NCI-H1930 (cell line): ENCODE measurements at regions not wholly inside any gene's neighbourhood (a gene's known extent, or its start where the extent isn't known, plus 50 kb on each side); places are given as distances from the start of the nearest gene placed in this dataset.

Source experiments
- DNase-seq, 2 experiments: peaks; one replicate each; lab custom pipeline; 2025; lab: John Stamatoyannopoulos, UW

DNA sequence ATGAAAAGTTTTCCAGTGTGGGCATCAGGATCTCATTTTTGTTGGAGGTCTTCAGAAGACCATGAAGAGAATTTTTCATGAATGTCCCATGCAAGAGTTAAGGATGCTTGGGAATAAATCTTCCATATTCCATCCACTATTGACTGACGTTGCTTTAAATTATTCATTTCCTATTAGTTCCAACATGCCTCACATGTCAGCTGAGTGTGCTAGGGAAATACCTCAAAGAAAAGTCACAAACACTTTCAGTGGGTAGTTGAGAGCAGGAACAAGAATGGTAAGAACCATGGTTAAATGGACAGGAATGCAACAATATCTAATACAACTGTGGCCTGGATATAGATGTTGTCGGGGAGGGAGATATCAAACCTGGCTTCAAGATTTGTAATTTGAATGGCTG lies 610.1 kb downstream of the TECRL start:
- DNase-seq = no peak

DNA sequence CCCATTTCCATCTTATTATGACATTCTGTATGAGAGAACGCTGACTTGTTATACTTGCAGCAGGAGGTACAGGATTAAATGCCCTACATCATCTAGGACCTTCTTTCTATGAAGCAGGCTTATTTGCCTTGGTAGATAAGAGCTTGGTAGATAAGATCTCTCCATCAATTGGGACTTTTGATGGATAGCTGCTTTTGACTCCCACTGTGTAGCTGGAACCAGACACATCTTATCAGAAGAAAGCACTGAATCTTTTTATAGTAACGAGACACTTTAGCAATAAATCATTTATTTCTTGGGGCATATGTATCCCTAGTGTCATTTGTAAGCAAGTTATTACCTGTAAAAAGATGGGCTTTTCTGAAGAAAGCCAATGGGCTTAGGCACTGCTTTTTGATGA lies 613.9 kb downstream of the TECRL start:
- no peak for DNase-seq

DNA sequence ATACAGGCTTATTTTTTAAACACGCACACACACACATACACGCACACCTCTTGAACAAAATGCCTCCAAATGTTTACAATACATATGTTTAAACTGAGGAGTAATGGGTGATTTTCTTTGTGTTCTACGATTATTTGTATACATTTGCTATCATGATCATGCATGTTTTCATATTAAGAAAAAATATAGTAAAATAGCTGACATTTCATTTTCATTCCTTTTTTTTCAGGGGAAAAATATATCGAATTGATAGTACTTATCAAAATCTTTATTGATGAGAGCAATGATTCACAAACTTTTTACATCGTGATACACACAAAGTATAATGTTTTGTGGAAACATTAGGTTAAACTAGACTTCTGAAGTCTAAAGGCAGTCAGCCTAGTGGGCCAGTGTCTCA lies 618.9 kb downstream of the TECRL start:
- no peak for DNase-seq

DNA sequence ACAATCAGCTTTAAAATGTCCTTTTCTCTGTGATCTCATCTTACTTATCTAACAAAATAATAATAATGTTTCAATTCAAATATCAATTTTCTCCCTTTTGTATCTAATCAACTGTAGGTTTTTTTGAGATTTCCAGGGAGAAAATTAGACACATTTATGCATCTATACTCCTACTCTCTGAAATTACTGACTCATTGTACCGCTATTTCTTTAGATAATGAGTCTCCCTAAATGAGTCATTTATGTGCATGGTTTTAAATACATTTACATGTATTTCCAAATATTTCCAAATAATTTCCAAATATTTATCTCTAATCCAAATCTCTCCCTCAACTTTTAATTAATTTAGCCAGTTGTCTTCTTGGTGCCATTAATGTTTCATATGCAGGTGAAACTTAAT lies 621.0 kb downstream of the TECRL start:
- no peak for DNase-seq

DNA sequence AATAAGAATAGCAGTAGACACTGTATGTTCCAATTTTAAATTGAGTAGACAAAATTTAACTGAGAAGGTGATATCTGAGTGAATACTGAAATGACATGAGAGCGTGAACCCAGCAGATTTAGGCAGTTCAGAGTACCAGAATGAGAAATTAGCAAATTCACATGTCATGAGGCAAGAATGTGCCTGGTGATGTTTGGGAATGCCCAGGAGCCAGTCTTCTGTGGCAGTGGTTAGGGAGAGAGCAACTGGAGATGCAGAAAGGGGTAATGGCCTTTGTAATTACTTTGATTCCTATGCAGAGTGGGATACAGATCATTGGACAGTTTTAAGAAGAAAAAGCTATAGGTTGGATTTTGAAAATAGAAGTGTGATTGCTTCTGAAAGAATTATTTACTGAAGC lies 621.9 kb downstream of the TECRL start:
- DNase-seq = no peak

DNA sequence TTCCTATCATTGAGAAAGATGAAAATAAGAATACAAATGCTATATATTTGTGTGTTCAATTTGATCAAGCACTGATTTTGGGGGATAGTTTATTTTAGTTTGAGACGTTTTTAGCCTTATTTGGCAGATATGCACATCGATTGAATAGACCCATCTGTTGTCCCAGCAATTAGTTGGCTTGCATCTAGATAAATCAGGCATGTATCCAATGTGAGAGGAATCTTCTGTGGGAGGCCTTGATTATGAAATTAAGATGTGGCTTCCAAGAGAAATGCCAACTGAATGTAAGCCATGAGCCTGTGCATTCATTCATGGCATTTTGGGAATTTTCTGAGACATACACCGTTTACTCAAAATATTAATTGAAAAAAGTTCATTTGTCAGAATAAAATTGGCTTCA lies 623.1 kb downstream of the TECRL start:
- DNase-seq = no peak

DNA sequence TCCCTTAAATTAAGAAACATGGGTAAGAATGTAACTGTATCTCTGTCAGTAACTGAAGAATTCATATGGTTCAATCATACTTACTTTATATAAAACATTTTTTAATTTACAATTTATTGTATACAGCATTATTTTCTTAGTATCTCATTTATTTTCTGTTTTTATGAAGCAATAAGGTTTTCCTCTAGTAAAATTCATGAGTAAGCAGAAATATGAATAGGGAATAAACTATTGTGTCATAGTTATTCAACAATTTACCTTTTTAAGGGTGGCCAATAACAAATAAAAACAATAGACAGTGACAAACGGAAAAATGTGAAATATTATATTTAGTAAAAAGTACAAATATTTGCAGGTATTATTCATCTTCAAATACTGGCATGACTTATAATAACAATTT lies 624.4 kb downstream of the TECRL start:
- no peak for DNase-seq

DNA sequence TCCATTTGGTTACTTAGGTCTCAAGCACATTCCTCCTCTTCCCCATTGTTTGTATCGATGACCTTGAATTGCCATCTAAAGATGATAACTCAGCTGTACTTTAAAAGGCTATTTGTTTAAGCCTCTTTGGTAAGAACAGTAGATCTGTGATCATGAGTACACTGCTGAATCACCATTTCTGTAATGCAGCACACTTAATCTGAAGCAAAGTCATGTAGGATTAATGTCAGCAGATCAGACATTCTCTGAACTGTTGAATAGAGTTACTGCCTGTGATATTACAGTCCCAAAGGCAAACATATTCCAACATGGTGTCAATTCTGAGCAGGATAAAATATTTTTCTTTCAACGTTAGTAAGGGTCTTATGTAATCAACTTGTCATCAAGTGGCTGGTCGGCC lies 631.6 kb downstream of the TECRL start:
- DNase-seq = no peak

DNA sequence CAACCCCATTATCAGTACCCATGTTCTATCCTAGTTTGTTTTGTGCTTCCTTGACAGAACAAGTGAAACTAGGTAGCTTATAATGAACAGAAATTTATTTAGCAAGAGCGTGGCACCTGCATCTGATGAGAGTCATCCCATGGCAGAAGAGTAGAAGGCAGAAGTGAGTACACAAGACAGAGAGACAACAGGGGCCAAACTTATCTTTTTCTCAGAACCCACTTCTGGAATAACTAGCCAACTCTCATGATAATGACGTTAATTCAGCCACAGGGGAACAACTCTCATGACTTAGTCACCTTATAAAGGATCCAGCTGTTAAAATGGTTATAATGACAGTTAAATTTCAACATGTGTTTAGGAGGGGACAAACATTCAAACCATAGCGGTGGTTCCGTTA lies 644.9 kb downstream of the TECRL start:
- DNase-seq = no peak

DNA sequence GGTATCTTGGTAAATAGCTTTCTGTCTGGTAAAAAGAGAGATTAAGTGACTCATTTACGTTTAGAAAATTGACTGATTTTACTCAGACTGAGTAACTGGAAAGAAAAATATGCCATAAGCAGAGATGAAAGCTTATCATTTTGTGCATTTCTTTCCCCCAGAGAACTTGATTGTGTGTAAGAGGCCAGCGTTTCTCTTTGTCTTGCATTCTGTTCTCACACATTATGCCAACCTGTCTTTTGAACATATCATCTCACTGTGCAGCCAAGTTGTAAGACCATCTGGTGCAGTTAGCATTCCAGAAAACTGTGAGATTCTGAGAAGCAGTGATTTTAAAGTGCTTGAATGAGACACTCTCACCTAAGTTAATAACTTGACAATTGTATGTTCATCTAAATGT lies 651.3 kb downstream of the TECRL start:
- DNase-seq = no peak

DNA sequence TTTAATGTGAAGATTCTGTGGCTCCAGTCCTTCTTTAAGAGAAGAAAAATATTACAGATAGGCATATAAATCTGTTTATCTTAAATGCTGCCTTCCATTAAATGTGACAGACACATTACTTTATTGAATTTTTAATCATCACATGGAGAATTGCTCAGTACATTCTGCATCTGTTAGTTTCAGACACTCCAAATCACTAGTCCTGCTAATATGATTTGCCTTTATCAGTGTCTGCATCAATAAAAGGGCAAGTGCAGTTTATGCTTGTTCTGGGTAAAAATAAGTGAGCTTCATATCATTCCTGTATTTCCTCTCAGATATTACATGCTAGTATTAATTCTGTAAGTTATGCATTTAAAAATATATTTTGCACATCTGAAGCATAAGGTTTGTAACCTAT lies 666.4 kb downstream of the TECRL start:
- no peak for DNase-seq

DNA sequence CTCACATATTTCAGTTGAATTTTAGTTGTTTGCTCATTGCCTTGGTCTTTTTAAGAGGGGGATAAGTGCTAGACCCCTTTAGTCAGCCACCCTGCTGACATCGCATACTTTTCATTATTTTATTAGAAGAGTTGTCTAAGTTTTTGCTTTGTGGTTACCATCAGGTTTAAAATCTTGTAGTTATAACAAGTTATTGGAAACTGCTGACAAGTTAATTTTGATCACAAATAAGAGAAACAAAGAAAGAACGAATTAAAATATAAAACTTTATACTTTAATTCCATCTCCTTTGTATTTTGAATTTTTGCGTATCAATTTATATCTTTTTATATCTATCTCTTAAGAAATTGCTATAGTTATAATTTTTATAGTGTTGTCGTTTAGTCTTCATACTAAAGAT lies 679.7 kb downstream of the TECRL start:
- no peak for DNase-seq

DNA sequence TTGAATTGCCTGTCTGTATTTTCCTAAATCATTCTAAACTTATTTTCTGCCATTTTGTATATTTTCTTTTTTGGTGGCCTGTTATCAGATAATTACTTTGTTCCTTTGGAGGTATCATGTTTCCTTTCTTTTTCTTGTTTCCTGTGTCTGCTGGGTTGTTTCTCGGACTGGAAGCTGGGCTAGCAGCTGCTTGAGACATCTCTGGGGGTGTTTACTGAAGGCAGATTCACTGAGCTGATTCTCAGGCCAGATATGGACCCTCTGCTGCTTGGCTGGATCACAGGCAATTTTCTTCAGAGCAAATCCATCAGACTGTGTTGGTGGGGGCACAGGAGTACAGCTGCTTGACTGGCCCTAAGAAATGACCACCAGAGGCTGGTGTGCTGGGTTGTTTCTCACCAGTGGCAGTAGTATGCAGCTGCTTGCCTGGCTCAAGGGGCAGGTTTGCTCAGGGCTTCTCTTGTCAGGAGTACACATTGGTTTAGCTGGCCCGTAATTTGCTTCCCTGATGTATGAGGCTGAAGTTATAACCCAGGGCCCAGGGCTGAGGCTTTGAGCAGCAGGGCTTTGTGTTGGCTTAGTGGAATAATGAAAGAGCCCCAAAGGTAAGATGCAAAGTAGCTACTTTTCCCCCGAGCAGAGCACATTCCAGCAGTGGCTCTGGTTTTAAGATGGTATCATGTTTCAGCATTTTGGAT lies 680.6 kb downstream of the TECRL start:
- no peak for DNase-seq

DNA sequence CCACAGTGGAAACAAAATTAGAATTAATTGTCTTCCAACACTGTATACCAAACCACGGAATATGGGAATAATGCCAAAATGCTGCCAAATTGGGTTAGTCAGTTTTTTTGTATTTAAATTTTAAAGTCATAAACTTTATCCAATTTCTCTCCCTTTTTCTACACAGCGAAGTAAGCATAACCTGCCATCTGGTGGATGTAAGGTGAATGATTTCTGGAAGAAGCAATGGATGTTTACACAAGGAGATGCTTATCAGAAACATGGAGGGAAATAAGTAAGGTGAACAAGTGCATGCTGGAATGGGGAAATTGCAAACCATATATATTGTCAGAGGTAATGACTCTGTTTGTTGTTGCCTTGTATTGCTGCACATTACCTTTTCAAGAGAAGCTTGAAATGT lies 691.9 kb downstream of the TECRL start:
- DNase-seq = peak; percentile 2 to 9

DNA sequence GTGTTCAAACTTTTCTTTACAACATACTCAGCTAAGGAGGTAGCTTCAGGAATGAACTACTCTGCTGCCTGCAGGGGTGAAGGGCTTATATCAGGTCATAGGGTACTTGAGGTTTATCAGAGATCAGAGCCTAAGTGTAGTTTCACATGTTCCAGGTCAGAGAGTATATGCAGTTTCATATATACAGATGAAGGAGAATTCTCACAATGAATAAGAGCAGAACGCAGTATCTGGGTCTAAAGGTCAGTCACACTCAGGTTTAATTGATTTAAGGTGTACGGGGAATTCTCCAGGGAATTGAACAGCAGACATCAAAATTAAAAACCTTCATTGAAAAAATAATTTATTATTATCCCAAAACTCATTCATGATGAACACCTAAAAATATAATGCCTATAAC lies 700.6 kb downstream of the TECRL start:
- no peak for DNase-seq

DNA sequence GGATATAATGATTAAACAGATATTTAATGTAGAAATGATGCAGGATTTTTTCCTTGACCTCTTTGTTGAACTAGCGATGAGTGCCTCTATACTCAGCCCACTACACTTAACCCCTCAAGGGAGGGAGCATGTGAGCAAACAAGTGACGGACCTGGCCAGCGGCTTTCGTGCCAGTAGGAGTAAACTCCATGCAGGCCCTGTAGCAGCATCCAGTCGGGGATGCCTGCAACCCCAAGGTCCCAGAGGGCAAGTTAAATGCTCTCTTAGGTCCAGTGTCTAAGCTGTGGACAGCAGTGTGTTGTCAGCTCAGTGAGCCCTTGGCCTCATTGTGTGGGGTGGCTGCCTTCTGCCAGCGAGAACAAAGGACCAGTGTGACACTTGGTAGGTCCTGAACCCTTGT lies 708.7 kb downstream of the TECRL start:
- no peak for DNase-seq

DNA sequence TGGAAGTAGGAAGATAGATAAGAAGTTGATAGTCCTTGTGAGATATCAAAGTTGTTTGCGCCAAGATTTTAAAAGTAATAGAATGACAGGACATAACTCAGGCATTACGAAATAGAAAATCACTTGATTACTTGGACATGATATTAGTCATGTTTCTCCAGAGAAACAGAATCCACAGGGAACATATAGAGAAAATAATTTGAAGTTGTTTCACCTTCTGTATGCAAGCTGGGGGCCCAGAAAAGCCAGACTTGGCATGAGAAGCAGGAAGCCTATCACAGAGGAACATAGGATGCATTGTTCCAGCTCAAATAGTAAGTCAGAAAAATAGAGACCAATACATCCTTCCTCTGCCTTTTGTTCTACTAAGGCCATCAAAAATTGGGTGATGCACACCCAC lies 715.9 kb downstream of the TECRL start:
- DNase-seq = no peak

DNA sequence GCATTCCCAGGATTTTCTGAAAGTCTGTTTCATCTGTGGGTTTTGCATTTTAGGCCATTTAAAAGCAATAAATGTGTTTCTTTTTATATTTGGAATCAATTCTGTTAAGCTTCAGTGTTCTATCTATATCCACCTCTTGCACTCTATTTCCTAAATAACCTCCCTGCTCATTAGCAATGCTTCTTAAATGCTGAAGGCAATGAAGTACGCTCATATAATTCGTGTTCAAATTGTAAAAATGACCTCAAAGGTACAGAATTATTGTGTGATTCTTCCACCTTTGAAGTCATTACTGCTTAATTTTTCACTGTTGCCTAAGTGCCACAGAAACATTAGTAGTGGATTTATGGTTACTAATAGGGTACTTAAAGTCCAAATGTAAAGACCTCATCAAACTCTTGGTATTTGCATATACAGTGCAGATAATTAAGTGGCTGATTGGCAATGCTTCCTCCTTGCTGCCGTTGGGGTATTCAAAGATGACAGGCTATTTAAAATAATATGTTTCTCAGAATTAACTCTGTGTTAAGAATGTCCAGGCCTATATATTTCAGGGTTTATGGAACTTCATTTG lies 730.8 kb downstream of the TECRL start:
- DNase-seq = no peak

DNA sequence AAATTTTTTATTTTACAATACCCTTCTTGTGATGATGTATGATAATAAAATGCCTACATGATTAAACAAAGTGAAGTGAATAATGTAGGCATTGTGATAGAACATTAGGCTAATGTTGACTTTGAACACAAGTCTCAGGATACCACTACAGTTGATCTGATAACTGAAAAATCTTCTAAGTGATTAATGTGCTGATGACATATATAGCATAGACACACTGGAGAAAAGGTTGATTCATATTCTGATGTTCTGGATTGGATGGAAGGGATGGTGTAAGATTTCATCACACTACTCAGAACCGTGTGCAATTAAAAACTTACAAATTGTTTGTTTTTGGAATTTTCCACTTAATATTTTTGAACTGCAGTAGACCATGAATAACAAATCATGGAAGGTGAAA lies 738.5 kb downstream of the TECRL start:
- DNase-seq = no peak

DNA sequence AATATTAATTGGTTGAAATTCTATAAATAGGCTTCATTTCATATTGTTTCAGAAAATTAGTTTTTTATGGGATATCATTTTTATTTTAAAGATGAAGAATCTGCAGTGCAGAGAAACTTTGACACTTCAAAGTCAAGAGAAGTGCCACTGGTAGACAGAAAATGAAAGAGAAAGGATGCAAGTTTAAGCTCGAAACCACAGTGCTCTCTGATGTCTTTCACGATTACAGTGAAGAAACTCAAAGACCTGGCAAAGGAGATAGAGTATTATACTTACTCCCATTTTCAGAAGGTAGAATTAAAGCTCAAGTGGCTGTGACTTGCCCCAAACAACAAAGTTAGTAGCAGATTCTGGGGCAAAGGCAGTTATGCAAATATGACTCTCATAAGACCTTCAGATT lies 745.4 kb downstream of the TECRL start:
- DNase-seq = no peak

DNA sequence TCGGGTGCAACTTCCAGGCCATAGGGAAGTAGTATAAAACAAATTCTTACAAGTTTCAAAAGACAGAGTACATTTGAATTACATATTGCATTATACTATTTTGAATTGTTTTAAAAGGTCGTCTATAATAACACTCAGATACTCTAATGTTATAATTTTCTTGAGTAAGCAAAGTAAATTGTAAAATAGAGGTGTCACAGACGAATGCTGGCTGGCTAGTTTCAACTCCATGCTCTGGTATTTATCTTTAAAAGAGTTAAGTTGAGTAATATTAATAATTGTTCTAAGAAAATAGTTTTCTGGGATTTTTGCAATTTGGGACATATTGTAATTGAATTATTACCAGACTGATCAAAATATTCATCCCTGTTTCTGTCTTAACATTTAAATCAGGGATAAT lies 764.9 kb downstream of the TECRL start:
- DNase-seq = no peak

DNA sequence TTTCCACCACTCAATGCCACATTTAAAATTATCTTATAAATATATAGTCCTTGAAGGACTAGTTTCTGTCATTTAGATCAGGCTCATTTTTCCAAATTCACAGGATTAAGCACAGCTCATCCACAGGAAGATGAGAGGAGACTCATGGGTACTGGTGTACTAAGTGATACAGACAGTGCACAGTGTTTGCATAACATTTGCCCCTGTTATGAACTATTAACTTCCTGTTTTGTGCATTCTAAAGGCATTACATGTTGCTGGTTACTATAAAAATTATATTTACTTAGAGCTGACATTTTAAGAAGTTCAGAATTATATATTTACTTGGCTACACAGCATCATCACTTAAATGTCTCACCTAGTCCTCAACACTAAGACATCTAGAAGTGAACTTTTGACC lies 772.0 kb downstream of the TECRL start:
- DNase-seq = no peak

DNA sequence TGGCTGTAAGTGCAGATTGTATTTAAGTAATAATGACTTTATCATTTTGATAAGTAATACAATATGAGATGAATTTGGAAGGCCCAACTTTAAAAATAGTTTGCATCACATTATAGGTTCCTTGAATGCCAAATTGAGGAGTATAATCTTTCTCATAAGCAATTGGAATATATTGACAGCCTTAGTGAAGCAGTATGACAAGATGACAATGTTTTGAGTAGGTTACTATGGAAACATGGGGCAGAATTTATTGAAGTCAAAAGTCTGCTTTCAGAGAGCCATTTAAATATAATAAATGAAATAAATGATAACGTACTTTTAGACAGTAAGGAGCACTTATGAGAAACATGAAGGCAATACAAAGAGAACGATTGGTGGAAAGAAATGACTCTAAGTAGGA lies 776.4 kb downstream of the TECRL start:
- no peak for DNase-seq

DNA sequence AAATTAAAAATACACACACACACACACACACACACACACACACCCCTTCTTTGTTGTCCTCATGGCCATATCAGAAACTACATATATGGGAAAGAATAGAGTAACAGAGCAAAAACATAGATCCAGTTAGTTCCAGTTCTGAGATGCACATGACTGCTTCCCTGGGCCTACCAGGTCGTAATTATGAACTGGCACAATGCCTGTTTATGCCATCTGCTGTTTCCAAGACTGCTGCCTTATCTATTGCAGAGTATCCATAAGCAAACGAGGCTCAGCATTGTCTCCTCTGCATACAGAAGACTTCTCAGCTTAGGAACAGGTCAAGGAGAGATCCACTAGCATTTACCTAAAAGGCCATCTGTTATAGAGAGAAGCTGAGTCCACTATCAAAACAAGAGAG lies 789.0 kb downstream of the TECRL start:
- DNase-seq = peak; percentile 15 to 23
